WERI-Rb-1 (cell line): ENCODE measurements at regions not wholly inside any gene's neighbourhood (a gene's known extent, or its start where the extent isn't known, plus 50 kb on each side); places are given as distances from the start of the nearest gene placed in this dataset.
A peak's percentile ranks its signal among the peaks of the same experiment; 100 is the strongest.

ENCODE experiments used
- DNase-seq: peaks from one replicate; pipeline ENCODE4 v3.0.0-alpha.2; 2020
- H3K27ac ChIP-seq: fragments of 250-450 bp; sonication (Bioruptor Pico); 2 replicates; pipeline ENCODE4 v1.5.1; 2020; ENCODE audit warnings: mild to moderate bottlenecking, moderate library complexity
- H3K27me3 ChIP-seq: fragments of 250-450 bp; sonication (Bioruptor Pico); 2 replicates; pipeline ENCODE4 v1.5.1; 2021; ENCODE audit warnings: mild to moderate bottlenecking, low read depth, moderate library complexity; ENCODE audit not compliant: insufficient read depth, severe bottlenecking
- H3K36me3 ChIP-seq: fragments of 250-450 bp; sonication (Bioruptor Pico); 2 replicates; pipeline ENCODE4 v1.5.1; 2020; ENCODE audit warnings: mild to moderate bottlenecking, moderate library complexity
- H3K4me3 ChIP-seq: 2 replicates; pipeline ENCODE4 v1.5.1; 2011; ENCODE audit warnings: low read depth, mild to moderate bottlenecking, control low read depth, low read length
- H3K9me3 ChIP-seq: fragments of 250-450 bp; sonication (Bioruptor Pico); 2 replicates; pipeline ENCODE4 v1.5.1; 2021; ENCODE audit warnings: mild to moderate bottlenecking, moderate library complexity; ENCODE audit not compliant: severe bottlenecking
- CTCF ChIP-seq: IDR thresholded peaks from 2 replicates; pipeline ENCODE4 v1.5.1; 2011; ENCODE audit warnings: low read depth, mild to moderate bottlenecking, control low read depth, inconsistent platforms, low read length

- TF ChIP-seq CTCF, result no peak
- no peak for DNase-seq
- no peaks in the 10 kb centered on the region for H3K27me3 ChIP-seq
- no peak overlapping the region for H3K27ac ChIP-seq
- H3K36me3 ChIP-seq, result no peaks in the 10 kb centered on the region
- H3K9me3 ChIP-seq, result peaks cover 4% of the 10 kb centered on the region
- H3K4me3 ChIP-seq, result no peak overlapping the region
Measured at GRCh38 chr18:76643996-76644395, 149.0 kb upstream of the ZNF516 start.

GRCh38 chr18:76643199-76643598 lies 148.2 kb upstream of the ZNF516 start:
- Histone ChIP-seq H3K27me3 (no peaks in the 10 kb centered on the region), H3K36me3 (no peaks in the 10 kb centered on the region), H3K9me3 (peaks cover 4% of the 10 kb centered on the region), H3K4me3 (no peak overlapping the region), H3K27ac (no peak overlapping the region)
- no peak for DNase-seq
- no peak for TF ChIP-seq CTCF

- peak overlapping the region; percentile 5; the same call in 1 of the 2 replicates for H3K27ac ChIP-seq
- no peak overlapping the region for H3K4me3 ChIP-seq
- no peak for DNase-seq
- no peaks in the 10 kb centered on the region for H3K27me3 ChIP-seq
- peaks cover 4% of the 10 kb centered on the region for H3K9me3 ChIP-seq
- no peaks in the 10 kb centered on the region for H3K36me3 ChIP-seq
- TF ChIP-seq CTCF, result no peak
Measured at GRCh38 chr18:76640438-76640837, 145.4 kb upstream of the ZNF516 start.

GRCh38 chr18:76634564-76634963 lies 139.5 kb upstream of the ZNF516 start:
- no peak for TF ChIP-seq CTCF
- peaks cover 4% of the 10 kb centered on the region for H3K9me3 ChIP-seq
- no peak for DNase-seq
- H3K27ac ChIP-seq, result no peak overlapping the region
- no peaks in the 10 kb centered on the region for H3K36me3 ChIP-seq
- H3K4me3 ChIP-seq, result no peak overlapping the region
- no peaks in the 10 kb centered on the region for H3K27me3 ChIP-seq

GRCh38 chr18:76633588-76634269 lies 138.7 kb upstream of the ZNF516 start:
- TF ChIP-seq CTCF, result no peak

GRCh38 chr18:76627444-76627843 lies 132.4 kb upstream of the ZNF516 start:
- TF ChIP-seq CTCF, result no peak
- Histone ChIP-seq H3K9me3 (peaks cover 4% of the 10 kb centered on the region), H3K4me3 (no peak overlapping the region), H3K27ac (no peak overlapping the region), H3K27me3 (no peaks in the 10 kb centered on the region), H3K36me3 (no peaks in the 10 kb centered on the region)
- no peak for DNase-seq

More at GRCh38 chr18:76633588-76634269, 138.7 kb upstream of the ZNF516 start:
- no peak for DNase-seq
- H3K4me3 ChIP-seq, result no peak overlapping the region
- peaks cover 4% of the 10 kb centered on the region for H3K9me3 ChIP-seq
- no peaks in the 10 kb centered on the region for H3K36me3 ChIP-seq
- H3K27ac ChIP-seq, result no peak overlapping the region
- H3K27me3 ChIP-seq, result no peaks in the 10 kb centered on the region
